GM12878 (cell line): ENCODE measurements at regions not wholly inside any gene's neighbourhood (a gene's known extent, or its start where the extent isn't known, plus 50 kb on each side); places are given as distances from the start of the nearest gene placed in this dataset.
A peak's percentile ranks its signal among the peaks of the same experiment; 100 is the strongest.

Experiments
- ATAC-seq: fragments of 200-7000 bp; cut with Tn5 transposase; 3 replicates; pipeline ENCODE4 v1.9.1; 2020; ENCODE audit warnings: mild to moderate bottlenecking, moderate library complexity
- BruUV-seq: library from RNA; stranded (reverse); fragments of 400-500 nt; replicated peaks from 2 replicates; lab custom pipeline; 2021; lab: Mats Ljungman, UMichigan
- CTCF ChIA-PET: fragments of 300-600 bp; sonication (Branson Sonifier 250); formaldehyde crosslinking; extraction: SDS; loops from one replicate; lab custom pipeline; 2021; ENCODE audit warnings: inconsistent platforms; lab: Yijun Ruan, JAX
- POLR2A ChIA-PET: fragments of 350-600 bp; formaldehyde crosslinking; extraction: SDS; loops from one replicate; lab custom pipeline; 2021; ENCODE audit warnings: inconsistent platforms; lab: Charles Lee
- RAD21 ChIA-PET: fragments of 300-600 bp; sonication (Branson Sonifier 250); formaldehyde crosslinking; loops from one replicate; lab custom pipeline; 2023; ENCODE audit warnings: antibody characterized with exemption; ENCODE audit not compliant: unreplicated experiment; lab: Charles Lee
- SMC1A ChIA-PET: fragments of 300-600 bp; sonication (Branson Sonifier 250); formaldehyde crosslinking; loops from one replicate; lab custom pipeline; 2023; ENCODE audit not compliant: unreplicated experiment, uncharacterized antibody; lab: Charles Lee
- DNase-seq: peaks from one replicate; pipeline ENCODE4 v3.0.0-alpha.2; 2011; ENCODE audit warnings: low read depth, low spot score
- FAIRE-seq: peaks from 3 replicates; lab custom pipeline; 2011; peaks lifted over from hg19 to GRCh38; lab: Jason Lieb, UNC
- H2AFZ ChIP-seq: 2 replicates; pipeline ENCODE4 v1.6.0; 2011; ENCODE audit warnings: low read depth, low read length, control low read depth; ENCODE audit not compliant: control insufficient read depth
- H3K27ac ChIP-seq: 2 replicates; pipeline ENCODE4 v1.5.1; 2011; ENCODE audit warnings: control low read depth; ENCODE audit not compliant: control insufficient read depth, insufficient read depth
- H3K27me3 ChIP-seq, 2 experiments: replicated peaks in 1 of 2; 2 replicates each; pipeline versions ENCODE4 v1.6.0 to v1.6.1; 2011; ENCODE audit warnings: low read length in 1 of 2; ENCODE audit not compliant: control insufficient read depth in 2 of 2, insufficient read depth in 2 of 2
- H3K36me3 ChIP-seq, 2 experiments: 2 replicates each; pipeline ENCODE4 v1.5.1; 2011; ENCODE audit warnings: low read length in 1 of 2; ENCODE audit not compliant: control insufficient read depth in 2 of 2, insufficient read depth in 2 of 2
- H3K4me1 ChIP-seq: 2 replicates; pipeline ENCODE4 v1.6.1; 2011; ENCODE audit warnings: mild to moderate bottlenecking, low read length, moderate library complexity, mixed read lengths; ENCODE audit not compliant: control insufficient read depth, insufficient read depth
- H3K4me2 ChIP-seq: 2 replicates; pipeline ENCODE4 v1.6.0; 2011; ENCODE audit warnings: control low read depth; ENCODE audit not compliant: control insufficient read depth, insufficient read depth
- H3K4me3 ChIP-seq: fragments of 200-600 bp; sonication (generic); 2 replicates; pipeline ENCODE4 v1.5.1; 2016
- H3K79me2 ChIP-seq: 2 replicates; pipeline ENCODE4 v1.6.0; 2011; ENCODE audit warnings: low read length; ENCODE audit not compliant: control insufficient read depth, insufficient read depth
- H3K9ac ChIP-seq: 2 replicates; pipeline ENCODE4 v1.8.0; 2011; ENCODE audit warnings: low read length, control low read depth, mixed read lengths; ENCODE audit not compliant: control insufficient read depth, insufficient read depth
- H3K9me3 ChIP-seq: replicated peaks from 3 replicates; pipeline ENCODE4 v1.5.1; 2011; ENCODE audit warnings: mild to moderate bottlenecking, low read length; ENCODE audit not compliant: control insufficient read depth, insufficient read depth
- H4K20me1 ChIP-seq: 2 replicates; pipeline ENCODE4 v1.6.0; 2011; ENCODE audit not compliant: control insufficient read depth, insufficient read depth
- BCL11A ChIP-seq: IDR thresholded peaks from 2 replicates; pipeline ENCODE4 v1.6.1; 2011; ENCODE audit warnings: low read depth, low read length
- CREB1 ChIP-seq: IDR thresholded peaks from 2 replicates; pipeline ENCODE4 v1.6.1; 2012; ENCODE audit warnings: low read depth, mild to moderate bottlenecking, inconsistent platforms
- KLF5 ChIP-seq: fragments of 450-650 bp; IDR thresholded peaks from 2 replicates; pipeline ENCODE4 v1.6.1; 2014; ENCODE audit warnings: mild to moderate bottlenecking; ENCODE audit not compliant: partially characterized antibody
- MTA2 ChIP-seq: fragments of 450-650 bp; IDR thresholded peaks from 2 replicates; pipeline ENCODE4 v1.6.1; 2016; ENCODE audit warnings: low read depth, mild to moderate bottlenecking, moderate library complexity
- NFXL1 ChIP-seq: fragments of 450-650 bp; IDR thresholded peaks from 2 replicates; pipeline ENCODE4 v1.6.1; 2017; ENCODE audit warnings: antibody characterized with exemption, mild to moderate bottlenecking, borderline replicate concordance
- RAD21 ChIP-seq: IDR thresholded peaks from 2 replicates; pipeline ENCODE4 v1.6.1; 2011; ENCODE audit warnings: mild to moderate bottlenecking, low read depth, low read length, moderate library complexity; ENCODE audit not compliant: insufficient read depth
- RELA ChIP-seq: fragments of 450-650 bp; IDR thresholded peaks from 2 replicates; pipeline ENCODE4 v1.8.0; 2014; ENCODE audit warnings: borderline replicate concordance; ENCODE audit not compliant: partially characterized antibody
- ZBED1 ChIP-seq: IDR thresholded peaks from 2 replicates; pipeline ENCODE4 v1.6.1; 2016; ENCODE audit warnings: borderline replicate concordance
- ZNF384 ChIP-seq: IDR thresholded peaks from 2 replicates; pipeline ENCODE4 v1.6.1; 2012; ENCODE audit warnings: low read depth, mild to moderate bottlenecking, low read length, improper control_type of control experiment, borderline replicate concordance
- ZZZ3 ChIP-seq: IDR thresholded peaks from 2 replicates; pipeline ENCODE4 v1.6.1; 2011; ENCODE audit warnings: low read depth; ENCODE audit not compliant: control insufficient read depth, insufficient read length
- WGBS: methylation state at CpG from one replicate; pipeline ENCODE4 v1.1.6; 2016; ENCODE audit warnings: low lambda C conversion rate; ENCODE audit not compliant: insufficient replicate concordance, insufficient coverage; ENCODE audit errors: missing lambda C conversion rate; 5-methylcytosine and 5-hydroxymethylcytosine counted together
- in situ Hi-C: fragments of 300-500 bp; cut with MboI; formaldehyde crosslinking; loops from 9 replicates; pipeline ENCODE4 v1.14.3; 2018; ENCODE audit warnings: mixed read lengths
- intact Hi-C: fragments of 100-400 bp; cut with micrococcal nuclease; formaldehyde crosslinking; loops from one replicate; pipeline ENCODE4 v1.14.2; 2022; ENCODE audit not compliant: unreplicated experiment
- TF ChIP-seq, protein P1 (sequence below): fragments of 450-650 bp; IDR thresholded peaks from 2 replicates; pipeline ENCODE4 v1.6.1; 2017; ENCODE audit warnings: mild to moderate bottlenecking, low read depth, inconsistent platforms; ENCODE audit not compliant: poor library complexity, severe bottlenecking
- TF ChIP-seq, protein P2 (sequence below): fragments of 450-650 bp; IDR thresholded peaks from 2 replicates; pipeline ENCODE4 v1.6.1; 2014; ENCODE audit warnings: mild to moderate bottlenecking
- TF ChIP-seq, protein P3 (sequence below): IDR thresholded peaks from 2 replicates; pipeline ENCODE4 v1.6.1; 2012; ENCODE audit warnings: mild to moderate bottlenecking, low read depth, low read length
- TF ChIP-seq, protein P4 (sequence below): IDR thresholded peaks from 2 replicates; pipeline ENCODE4 v1.6.1; 2012; ENCODE audit warnings: low read depth, low read length, improper control_type of control experiment

DNA sequence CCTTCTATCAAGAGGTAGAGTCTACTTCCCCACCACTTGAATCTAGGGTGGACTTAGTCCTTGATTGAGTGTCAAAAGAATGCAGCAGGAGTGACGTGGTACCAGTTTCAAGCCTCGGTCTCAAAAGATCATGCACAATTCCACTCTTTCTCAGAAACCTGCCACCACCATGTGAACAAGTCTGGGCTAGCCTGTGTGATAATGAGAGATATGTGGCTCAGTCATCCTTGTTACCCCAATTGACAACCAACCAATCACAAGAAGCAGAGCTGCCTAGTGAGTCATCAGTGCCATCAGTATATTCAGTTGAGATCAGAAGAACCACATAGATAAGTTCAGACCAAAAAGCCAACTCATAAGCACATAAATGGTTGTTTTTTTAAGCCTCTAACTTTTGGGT, 374.5 kb downstream of the IL20RB start:
- WGBS: 3% methylated on average over 2 of the region's 2 CpGs
- Histone ChIP-seq H3K79me2 (no peaks in the 10 kb centered on the region), H3K27me3 (no peaks in the 10 kb centered on the region), H3K9me3 (peaks cover 6% of the 10 kb centered on the region; the same call in 2 of the 3 replicates), H2AFZ (no peak overlapping the region), H3K36me3 (no peaks in the 10 kb centered on the region), H4K20me1 (no peaks in the 10 kb centered on the region), H3K4me2 (no peak overlapping the region), H3K4me1 (peaks cover 7% of the 10 kb centered on the region; the same call in 1 of the 2 replicates), H3K9ac (no peak overlapping the region), H3K4me3 (no peak overlapping the region), H3K27ac (peak overlapping the region; percentile 45; the same call in 1 of the 2 replicates)
- ChIA-PET SMC1A (interaction anchor here (0.5 to 1.5 kb wide), 2 partner anchors 12 to 1150 kb away, joined by 3 to 5 read pairs; no protein-coding TSS in a partner anchor), RAD21 (no interaction called here), CTCF (no interaction called here), POLR2A (no interaction called here)
- BruUV-seq: no TSS peak
- in situ Hi-C loops (no loop called here), intact Hi-C loops (no loop called here)
- FAIRE-seq (no peak), ATAC-seq (peak; percentile 68), DNase-seq (peak; percentile 48)
- TF ChIP-seq RELA (no peak), ZNF384 (no peak), RAD21 (no peak), CREB1 (peak; percentile 50; the same call in 1 of the 2 replicates), NFXL1 (no peak), MTA2 (peak; percentile 59; the same call in 1 of the 2 replicates), ZBED1 (no peak), ZZZ3 (no peak), KLF5 (no peak), BCL11A (peak; percentile 63)
- TF ChIP-seq, protein P1, sequence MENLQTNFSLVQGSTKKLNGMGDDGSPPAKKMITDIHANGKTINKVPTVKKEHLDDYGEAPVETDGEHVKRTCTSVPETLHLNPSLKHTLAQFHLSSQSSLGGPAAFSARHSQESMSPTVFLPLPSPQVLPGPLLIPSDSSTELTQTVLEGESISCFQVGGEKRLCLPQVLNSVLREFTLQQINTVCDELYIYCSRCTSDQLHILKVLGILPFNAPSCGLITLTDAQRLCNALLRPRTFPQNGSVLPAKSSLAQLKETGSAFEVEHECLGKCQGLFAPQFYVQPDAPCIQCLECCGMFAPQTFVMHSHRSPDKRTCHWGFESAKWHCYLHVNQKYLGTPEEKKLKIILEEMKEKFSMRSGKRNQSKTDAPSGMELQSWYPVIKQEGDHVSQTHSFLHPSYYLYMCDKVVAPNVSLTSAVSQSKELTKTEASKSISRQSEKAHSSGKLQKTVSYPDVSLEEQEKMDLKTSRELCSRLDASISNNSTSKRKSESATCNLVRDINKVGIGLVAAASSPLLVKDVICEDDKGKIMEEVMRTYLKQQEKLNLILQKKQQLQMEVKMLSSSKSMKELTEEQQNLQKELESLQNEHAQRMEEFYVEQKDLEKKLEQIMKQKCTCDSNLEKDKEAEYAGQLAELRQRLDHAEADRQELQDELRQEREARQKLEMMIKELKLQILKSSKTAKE: no peak
- TF ChIP-seq, protein P2, sequence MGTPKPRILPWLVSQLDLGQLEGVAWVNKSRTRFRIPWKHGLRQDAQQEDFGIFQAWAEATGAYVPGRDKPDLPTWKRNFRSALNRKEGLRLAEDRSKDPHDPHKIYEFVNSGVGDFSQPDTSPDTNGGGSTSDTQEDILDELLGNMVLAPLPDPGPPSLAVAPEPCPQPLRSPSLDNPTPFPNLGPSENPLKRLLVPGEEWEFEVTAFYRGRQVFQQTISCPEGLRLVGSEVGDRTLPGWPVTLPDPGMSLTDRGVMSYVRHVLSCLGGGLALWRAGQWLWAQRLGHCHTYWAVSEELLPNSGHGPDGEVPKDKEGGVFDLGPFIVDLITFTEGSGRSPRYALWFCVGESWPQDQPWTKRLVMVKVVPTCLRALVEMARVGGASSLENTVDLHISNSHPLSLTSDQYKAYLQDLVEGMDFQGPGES: no peak
- TF ChIP-seq, protein P3, sequence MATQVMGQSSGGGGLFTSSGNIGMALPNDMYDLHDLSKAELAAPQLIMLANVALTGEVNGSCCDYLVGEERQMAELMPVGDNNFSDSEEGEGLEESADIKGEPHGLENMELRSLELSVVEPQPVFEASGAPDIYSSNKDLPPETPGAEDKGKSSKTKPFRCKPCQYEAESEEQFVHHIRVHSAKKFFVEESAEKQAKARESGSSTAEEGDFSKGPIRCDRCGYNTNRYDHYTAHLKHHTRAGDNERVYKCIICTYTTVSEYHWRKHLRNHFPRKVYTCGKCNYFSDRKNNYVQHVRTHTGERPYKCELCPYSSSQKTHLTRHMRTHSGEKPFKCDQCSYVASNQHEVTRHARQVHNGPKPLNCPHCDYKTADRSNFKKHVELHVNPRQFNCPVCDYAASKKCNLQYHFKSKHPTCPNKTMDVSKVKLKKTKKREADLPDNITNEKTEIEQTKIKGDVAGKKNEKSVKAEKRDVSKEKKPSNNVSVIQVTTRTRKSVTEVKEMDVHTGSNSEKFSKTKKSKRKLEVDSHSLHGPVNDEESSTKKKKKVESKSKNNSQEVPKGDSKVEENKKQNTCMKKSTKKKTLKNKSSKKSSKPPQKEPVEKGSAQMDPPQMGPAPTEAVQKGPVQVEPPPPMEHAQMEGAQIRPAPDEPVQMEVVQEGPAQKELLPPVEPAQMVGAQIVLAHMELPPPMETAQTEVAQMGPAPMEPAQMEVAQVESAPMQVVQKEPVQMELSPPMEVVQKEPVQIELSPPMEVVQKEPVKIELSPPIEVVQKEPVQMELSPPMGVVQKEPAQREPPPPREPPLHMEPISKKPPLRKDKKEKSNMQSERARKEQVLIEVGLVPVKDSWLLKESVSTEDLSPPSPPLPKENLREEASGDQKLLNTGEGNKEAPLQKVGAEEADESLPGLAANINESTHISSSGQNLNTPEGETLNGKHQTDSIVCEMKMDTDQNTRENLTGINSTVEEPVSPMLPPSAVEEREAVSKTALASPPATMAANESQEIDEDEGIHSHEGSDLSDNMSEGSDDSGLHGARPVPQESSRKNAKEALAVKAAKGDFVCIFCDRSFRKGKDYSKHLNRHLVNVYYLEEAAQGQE: no peak
- TF ChIP-seq, protein P4, sequence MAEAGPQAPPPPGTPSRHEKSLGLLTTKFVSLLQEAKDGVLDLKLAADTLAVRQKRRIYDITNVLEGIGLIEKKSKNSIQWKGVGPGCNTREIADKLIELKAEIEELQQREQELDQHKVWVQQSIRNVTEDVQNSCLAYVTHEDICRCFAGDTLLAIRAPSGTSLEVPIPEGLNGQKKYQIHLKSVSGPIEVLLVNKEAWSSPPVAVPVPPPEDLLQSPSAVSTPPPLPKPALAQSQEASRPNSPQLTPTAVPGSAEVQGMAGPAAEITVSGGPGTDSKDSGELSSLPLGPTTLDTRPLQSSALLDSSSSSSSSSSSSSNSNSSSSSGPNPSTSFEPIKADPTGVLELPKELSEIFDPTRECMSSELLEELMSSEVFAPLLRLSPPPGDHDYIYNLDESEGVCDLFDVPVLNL: no peak
